DMS153 treated with DMSO at 0.1 percent for 48 hours (cell line): ENCODE measurements at regions not wholly inside any gene's neighbourhood (a gene's known extent, or its start where the extent isn't known, plus 50 kb on each side); places are given as distances from the start of the nearest gene placed in this dataset.
"Not testable (repeated sequence)": the region's sequence is repeated elsewhere in the genome, so short reads cannot be mapped to it uniquely, and the experiment has no call there.

Experiments used
- DNase-seq: peaks from one replicate; lab custom pipeline; 2025; ENCODE audit not compliant: unreplicated experiment; lab: John Stamatoyannopoulos, UW

DNA sequence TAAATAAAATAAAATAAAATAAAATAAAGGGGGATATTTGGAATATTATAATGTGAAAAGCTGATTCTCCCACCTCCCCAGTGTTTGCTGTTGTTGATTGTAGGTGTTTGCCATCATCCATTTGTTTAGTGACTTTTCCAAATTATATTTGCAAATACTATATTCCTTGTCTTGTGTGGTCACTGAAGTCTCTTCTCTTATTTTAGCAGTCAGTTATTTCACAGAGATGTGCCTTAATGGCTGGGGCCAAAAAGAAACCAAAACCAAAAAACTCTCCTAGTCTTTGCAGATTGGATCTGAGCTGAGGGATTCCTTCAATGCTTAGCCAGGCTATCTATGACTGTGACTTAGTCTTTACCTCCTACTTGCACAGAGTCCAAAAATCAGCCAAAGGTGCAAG is 70.9 kb upstream of the ZNF169 start:
- no peak for DNase-seq

DNA sequence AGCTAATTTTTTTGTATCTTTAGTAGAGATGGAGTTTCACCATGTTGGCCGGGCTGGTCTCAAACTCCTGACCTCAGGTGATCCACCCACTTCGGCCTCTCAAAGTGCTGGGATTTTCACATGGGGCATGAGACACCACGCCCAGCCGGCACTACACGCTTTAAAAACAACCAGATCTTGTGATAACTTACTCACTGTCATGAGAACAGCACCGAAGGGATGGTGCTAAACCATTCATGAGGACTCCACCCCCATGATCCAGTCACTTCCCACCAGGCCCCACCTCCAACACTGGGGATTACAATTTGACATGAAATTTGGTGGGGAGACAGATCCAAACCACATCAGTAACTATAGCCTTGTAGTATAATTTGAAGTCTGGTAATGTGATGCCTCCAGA is 67.4 kb upstream of the ZNF169 start:
- not testable (repeated sequence) for DNase-seq

DNA sequence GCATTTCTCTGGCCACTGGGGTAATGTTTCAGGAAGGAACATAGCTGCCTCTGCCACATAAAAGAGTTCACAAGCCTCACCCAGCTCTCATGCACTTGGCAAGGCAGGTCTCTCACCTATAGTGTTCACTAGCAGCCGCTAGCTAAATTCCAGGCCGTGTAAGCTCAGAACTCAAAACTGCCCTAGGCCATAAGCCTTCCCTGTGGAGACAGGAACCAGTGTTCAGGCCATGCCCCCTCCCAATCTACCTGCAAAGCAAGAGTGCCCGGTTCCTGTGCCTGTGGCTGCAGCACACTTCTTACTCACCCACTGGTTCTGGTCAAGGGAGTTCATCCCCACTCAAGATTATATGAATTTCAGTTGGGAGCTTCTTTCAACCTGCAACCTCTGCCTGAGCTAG is 60.7 kb upstream of the ZNF169 start:
- no peak for DNase-seq

DNA sequence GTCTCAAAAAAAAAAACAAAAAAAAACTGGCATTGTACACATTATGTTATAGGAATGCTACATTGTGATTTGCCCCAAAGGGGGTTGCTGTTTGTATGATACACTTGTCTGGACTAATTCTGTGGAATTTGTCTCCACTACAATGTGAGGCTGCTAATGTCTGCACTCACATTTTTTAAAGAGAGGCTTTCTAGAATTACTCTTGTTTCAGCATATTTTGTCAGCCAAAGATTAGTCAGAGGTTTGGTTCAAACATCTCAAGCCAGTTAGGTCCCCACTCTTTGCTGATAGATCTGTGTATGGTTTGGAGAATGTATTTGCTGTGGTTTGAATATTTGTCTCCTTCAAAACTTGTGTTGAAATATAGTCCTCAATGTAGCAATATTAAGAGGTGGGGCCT is 59.3 kb upstream of the ZNF169 start:
- DNase-seq: no peak

DNA sequence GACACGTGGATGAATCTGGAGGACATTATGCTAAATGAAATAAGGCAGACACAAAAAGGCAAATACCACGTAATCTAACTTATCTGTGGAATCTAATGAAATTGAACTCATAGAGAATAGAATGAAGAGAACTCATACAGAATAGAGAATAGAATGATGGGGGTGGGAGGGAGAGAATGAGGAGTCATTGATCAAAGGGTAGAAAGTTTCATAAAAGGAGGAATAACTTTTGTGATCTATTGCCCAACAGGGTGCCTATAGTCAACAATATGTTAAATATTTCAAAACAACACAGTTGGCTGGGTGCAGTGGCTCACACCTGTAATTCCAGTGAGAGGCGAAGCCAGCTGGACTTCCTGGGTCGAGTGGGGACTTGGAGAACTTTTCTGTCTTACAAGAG is 54.9 kb upstream of the ZNF169 start:
- no peak for DNase-seq

DNA sequence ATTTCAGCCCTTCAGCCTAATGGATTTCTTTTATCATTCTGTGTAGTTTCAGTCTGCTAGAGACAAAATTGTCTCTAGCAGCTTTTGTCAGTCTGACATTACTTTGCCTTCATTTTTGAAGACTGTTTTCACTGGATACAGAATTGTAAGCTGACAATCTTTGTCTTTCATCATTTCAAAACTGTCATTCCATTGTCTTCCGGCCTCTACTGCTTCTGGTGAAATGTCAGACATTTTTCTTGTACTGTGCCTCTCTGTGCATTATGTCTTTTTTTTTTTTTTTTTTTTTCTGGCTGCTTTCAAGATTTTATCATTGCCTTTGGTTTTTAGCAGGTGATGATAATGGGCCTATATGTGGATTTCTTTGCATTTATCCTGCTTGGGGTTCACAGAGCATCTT is 51.3 kb upstream of the ZNF169 start:
- no peak for DNase-seq
